Activated naive CD8-positive, alpha-beta T cell treated with anti-CD3 and anti-CD28 coated beads, Interleukin-2, amount 50 U/mL, for 24 hours (primary cell): ENCODE measurements at regions not wholly inside any gene's neighbourhood (a gene's known extent, or its start where the extent isn't known, plus 50 kb on each side); places are given as distances from the start of the nearest gene placed in this dataset.

Experiments used
- ATAC-seq: fragments of 150-1000 bp; cut with Tn5 transposase; one replicate; pipeline ENCODE4 v1.10.0; 2021
- DNase-seq: peaks from one replicate; pipeline ENCODE4 v3.0.0; 2021
- H3K27ac Mint-ChIP-seq: one replicate; pipeline ENCODE4 v1.8.0; 2021; ENCODE audit warnings: mild to moderate bottlenecking, mixed read lengths
- H3K27me3 Mint-ChIP-seq: one replicate; pipeline ENCODE4 v1.8.0; 2021; ENCODE audit warnings: mixed read lengths
- H3K36me3 Mint-ChIP-seq: one replicate; pipeline ENCODE4 v1.8.0; 2021; ENCODE audit warnings: low read depth, mixed read lengths
- H3K4me1 Mint-ChIP-seq: one replicate; pipeline ENCODE4 v1.8.0; 2021; ENCODE audit warnings: mixed read lengths
- H3K4me3 Mint-ChIP-seq: one replicate; pipeline ENCODE4 v1.8.0; 2021; ENCODE audit warnings: mild to moderate bottlenecking, moderate library complexity, mixed read lengths
- H3K9me3 Mint-ChIP-seq: one replicate; pipeline ENCODE4 v1.8.0; 2021; ENCODE audit warnings: mixed read lengths

- Mint-ChIP-seq H3K27me3 (peaks cover 7% of the 10 kb centered on the region), H3K9me3 (no peaks in the 10 kb centered on the region), H3K27ac (no peak overlapping the region), H3K4me1 (no peaks in the 10 kb centered on the region), H3K4me3 (no peak overlapping the region), H3K36me3 (no peaks in the 10 kb centered on the region)
- DNase-seq (no peak), ATAC-seq (no peak)
Observed at GRCh38 chr18:45493830-45494229, 121.4 kb upstream of the SLC14A2 start.

DNA sequence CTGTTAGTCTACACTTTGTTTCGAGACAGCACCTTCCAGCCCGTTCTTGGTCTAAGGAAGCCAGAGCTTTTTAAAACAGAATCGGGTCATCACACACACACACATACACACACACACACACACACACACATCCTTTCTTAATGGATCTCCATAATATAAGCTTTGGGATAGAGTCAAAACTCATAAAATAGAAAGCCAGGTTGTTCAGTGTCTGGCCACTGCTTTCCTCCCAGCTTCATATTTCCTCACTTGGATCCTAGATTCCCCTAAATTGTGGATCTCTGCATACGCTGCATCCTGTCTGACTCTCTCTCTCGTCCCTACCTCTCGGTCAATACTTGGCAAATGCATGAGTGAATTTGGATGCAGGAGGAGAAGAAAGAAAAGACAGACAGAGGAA is 120.5 kb upstream of the SLC14A2 start:
- DNase-seq (no peak), ATAC-seq (no peak)
- no peak overlapping the region for H3K27ac Mint-ChIP-seq
- no peaks in the 10 kb centered on the region for H3K36me3 Mint-ChIP-seq
- H3K27me3 Mint-ChIP-seq = peaks cover 7% of the 10 kb centered on the region
- H3K9me3 Mint-ChIP-seq = no peaks in the 10 kb centered on the region
- H3K4me3 Mint-ChIP-seq = no peak overlapping the region
- H3K4me1 Mint-ChIP-seq = no peaks in the 10 kb centered on the region

GRCh38 chr18:45496741-45497140 is 118.5 kb upstream of the SLC14A2 start:
- no peak overlapping the region for H3K4me3 Mint-ChIP-seq
- H3K27me3 Mint-ChIP-seq = peaks cover 5% of the 10 kb centered on the region
- H3K27ac Mint-ChIP-seq = no peak overlapping the region
- no peak for ATAC-seq
- no peak for DNase-seq
- H3K4me1 Mint-ChIP-seq = no peaks in the 10 kb centered on the region
- no peaks in the 10 kb centered on the region for H3K9me3 Mint-ChIP-seq
- no peaks in the 10 kb centered on the region for H3K36me3 Mint-ChIP-seq

DNA sequence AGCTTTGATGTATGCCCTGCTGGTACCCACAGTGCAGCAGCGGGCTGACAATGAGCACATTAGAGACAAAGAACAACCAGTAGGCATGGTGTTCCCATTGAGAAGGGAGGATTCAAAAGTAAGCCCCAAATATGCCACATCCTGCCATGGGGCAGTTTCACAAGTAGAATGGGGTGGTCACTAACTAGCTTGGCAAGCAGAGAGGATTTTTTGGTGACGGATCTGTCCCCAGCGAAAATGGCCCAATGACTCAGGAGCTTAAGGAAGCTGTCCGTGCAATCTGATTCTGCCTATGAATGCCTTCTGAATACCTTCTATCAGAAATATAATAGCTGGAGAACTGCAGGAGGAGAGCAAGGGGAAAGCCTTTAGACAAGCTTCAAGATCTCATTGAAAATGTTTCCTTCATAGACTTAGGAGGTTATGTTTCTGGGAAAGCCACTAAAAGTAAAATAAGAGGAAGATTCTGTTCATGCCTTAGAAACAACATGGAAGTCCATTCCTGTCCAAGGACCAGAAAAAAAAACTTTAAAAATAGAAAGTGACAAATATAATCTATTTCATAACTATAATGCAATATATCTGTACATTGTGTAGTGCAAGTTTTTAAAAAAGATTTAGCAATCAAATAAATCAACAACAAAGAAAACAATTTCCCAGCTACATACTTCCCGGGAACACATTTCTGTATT is 117.5 kb upstream of the SLC14A2 start:
- no peak overlapping the region for H3K27ac Mint-ChIP-seq
- no peaks in the 10 kb centered on the region for H3K4me1 Mint-ChIP-seq
- H3K27me3 Mint-ChIP-seq = peaks cover 5% of the 10 kb centered on the region
- H3K4me3 Mint-ChIP-seq = no peak overlapping the region
- ATAC-seq = no peak
- no peaks in the 10 kb centered on the region for H3K9me3 Mint-ChIP-seq
- no peaks in the 10 kb centered on the region for H3K36me3 Mint-ChIP-seq
- DNase-seq = no peak

DNA sequence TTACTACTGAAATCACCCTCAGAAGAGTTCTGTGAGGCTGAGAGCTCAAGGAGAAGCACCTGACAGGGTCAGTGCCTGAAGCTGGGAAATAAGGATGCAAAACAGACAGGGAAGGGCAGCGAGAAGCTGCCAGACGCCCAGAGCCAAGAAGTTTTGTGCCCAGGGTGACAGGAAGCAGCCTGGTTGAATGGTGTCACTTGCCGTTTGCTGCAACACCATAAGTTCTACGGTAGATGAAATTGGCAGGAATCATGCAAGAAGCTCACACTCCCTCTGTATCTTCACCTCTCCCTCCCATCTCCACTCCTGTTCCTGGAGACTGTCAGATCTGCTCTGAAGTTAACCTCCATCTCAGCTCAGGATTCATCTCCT is 117.0 kb upstream of the SLC14A2 start:
- peaks cover 5% of the 10 kb centered on the region for H3K27me3 Mint-ChIP-seq
- H3K27ac Mint-ChIP-seq = no peak overlapping the region
- no peaks in the 10 kb centered on the region for H3K4me1 Mint-ChIP-seq
- ATAC-seq = no peak
- H3K4me3 Mint-ChIP-seq = no peak overlapping the region
- DNase-seq = no peak
- no peaks in the 10 kb centered on the region for H3K9me3 Mint-ChIP-seq
- no peaks in the 10 kb centered on the region for H3K36me3 Mint-ChIP-seq

GRCh38 chr18:45503990-45504389 is 111.3 kb upstream of the SLC14A2 start:
- peaks cover 4% of the 10 kb centered on the region for H3K9me3 Mint-ChIP-seq
- H3K27ac Mint-ChIP-seq = no peak overlapping the region
- H3K4me1 Mint-ChIP-seq = no peaks in the 10 kb centered on the region
- no peak overlapping the region for H3K4me3 Mint-ChIP-seq
- no peaks in the 10 kb centered on the region for H3K36me3 Mint-ChIP-seq
- DNase-seq = no peak
- ATAC-seq = no peak
- peaks cover 3% of the 10 kb centered on the region for H3K27me3 Mint-ChIP-seq

DNA sequence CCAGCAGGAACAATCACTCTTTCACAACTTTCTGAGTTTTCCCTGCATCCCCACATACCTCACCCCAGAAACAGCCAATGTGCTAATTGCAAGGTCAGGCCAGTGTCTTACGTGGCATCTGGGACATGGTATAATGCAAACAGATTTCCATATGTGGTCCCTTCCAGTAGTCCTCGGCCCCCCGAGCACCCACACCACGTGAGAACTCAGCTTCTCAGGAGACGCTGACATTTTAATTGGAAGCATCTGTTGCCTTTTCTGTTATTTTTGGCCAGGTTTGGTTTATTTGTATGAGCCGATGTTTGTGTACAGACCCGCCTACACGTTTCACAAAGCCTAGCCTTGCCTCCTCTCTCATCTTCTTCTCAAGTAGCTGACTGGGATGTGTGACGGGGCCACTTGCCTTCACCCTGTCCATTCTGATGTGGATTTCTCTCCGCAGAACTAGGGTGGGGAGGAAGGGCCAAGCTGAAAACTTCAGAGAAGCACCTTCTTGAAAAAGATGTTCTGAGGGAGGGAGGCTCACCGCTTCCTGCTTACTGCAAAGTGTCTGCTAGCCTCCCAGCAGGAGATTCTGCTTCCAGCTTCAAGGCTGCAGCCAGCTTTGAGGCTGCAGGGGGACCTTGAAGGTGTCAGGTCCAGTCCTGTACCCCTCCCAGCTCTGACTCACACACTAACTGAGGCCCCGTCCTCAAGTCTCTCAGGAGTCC is 109.6 kb upstream of the SLC14A2 start:
- no peak overlapping the region for H3K27ac Mint-ChIP-seq
- ATAC-seq (no peak), DNase-seq (no peak)
- no peak overlapping the region for H3K4me3 Mint-ChIP-seq
- peaks cover 3% of the 10 kb centered on the region for H3K27me3 Mint-ChIP-seq
- peaks cover 4% of the 10 kb centered on the region for H3K9me3 Mint-ChIP-seq
- no peaks in the 10 kb centered on the region for H3K4me1 Mint-ChIP-seq
- H3K36me3 Mint-ChIP-seq = no peaks in the 10 kb centered on the region

GRCh38 chr18:45506951-45507350 is 108.3 kb upstream of the SLC14A2 start:
- no peak overlapping the region for H3K27ac Mint-ChIP-seq
- H3K9me3 Mint-ChIP-seq = peaks cover 4% of the 10 kb centered on the region
- ATAC-seq = no peak
- H3K27me3 Mint-ChIP-seq = peaks cover 6% of the 10 kb centered on the region
- no peak overlapping the region for H3K4me3 Mint-ChIP-seq
- H3K4me1 Mint-ChIP-seq = no peaks in the 10 kb centered on the region
- no peak for DNase-seq
- no peaks in the 10 kb centered on the region for H3K36me3 Mint-ChIP-seq

DNA sequence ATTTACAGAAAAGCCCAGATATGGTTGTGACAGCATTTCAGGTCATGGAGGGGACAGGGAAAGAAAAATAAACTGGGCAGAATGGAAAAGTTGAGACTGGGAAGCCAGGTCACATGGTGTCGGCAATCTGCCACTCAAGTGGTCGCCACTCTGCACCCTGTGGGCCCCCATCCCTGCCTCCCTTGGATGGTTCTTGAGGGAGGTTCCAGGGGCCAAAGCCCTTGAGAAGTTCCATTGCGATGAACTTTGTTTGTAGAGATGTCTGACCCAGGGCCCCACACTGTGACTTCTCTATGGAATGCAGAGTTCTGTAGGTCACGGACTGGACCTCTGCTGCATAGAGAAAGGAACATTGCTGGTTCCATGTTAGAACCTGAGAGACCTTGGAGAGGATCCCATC is 105.7 kb upstream of the SLC14A2 start:
- Mint-ChIP-seq H3K27me3 (peaks cover 6% of the 10 kb centered on the region), H3K4me3 (no peak overlapping the region), H3K36me3 (no peaks in the 10 kb centered on the region), H3K9me3 (peaks cover 4% of the 10 kb centered on the region), H3K27ac (no peak overlapping the region), H3K4me1 (no peaks in the 10 kb centered on the region)
- ATAC-seq (no peak), DNase-seq (no peak)

DNA sequence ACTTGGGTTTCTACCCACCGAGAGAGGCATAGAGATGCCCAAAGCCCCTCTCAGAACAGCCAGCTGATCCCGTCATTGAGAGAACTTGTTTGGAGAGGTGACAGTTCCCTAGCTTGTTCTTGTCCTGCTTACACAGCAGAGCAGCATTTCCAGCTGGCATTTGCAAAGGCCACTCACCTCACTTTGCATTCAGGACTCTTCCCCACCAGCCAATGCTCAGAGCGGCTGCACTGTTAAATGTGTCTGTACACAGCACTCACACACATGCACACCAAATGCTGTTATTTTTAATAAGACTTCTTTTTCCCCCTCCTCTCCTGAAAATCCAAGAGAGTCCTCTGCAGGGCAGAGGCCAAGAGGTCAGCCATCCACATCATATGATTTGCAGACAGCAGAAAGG is 104.6 kb upstream of the SLC14A2 start:
- DNase-seq (no peak), ATAC-seq (no peak)
- peaks cover 4% of the 10 kb centered on the region for H3K9me3 Mint-ChIP-seq
- H3K4me1 Mint-ChIP-seq = no peaks in the 10 kb centered on the region
- no peak overlapping the region for H3K4me3 Mint-ChIP-seq
- H3K27ac Mint-ChIP-seq = no peak overlapping the region
- peaks cover 2% of the 10 kb centered on the region for H3K27me3 Mint-ChIP-seq
- H3K36me3 Mint-ChIP-seq = no peaks in the 10 kb centered on the region

- H3K9me3 Mint-ChIP-seq = no peaks in the 10 kb centered on the region
Observed at GRCh38 chr18:45512363-45512953, 102.8 kb upstream of the SLC14A2 start.

GRCh38 chr18:45517181-45517741 is 98.0 kb upstream of the SLC14A2 start:
- no peaks in the 10 kb centered on the region for H3K4me1 Mint-ChIP-seq
- H3K27ac Mint-ChIP-seq = no peak overlapping the region
- DNase-seq (no peak), ATAC-seq (no peak)
- no peaks in the 10 kb centered on the region for H3K36me3 Mint-ChIP-seq
- no peaks in the 10 kb centered on the region for H3K9me3 Mint-ChIP-seq
- H3K27me3 Mint-ChIP-seq = no peaks in the 10 kb centered on the region
- no peak overlapping the region for H3K4me3 Mint-ChIP-seq

More at GRCh38 chr18:45512363-45512953, 102.8 kb upstream of the SLC14A2 start:
- Mint-ChIP-seq H3K27ac (no peak overlapping the region), H3K4me3 (no peak overlapping the region), H3K27me3 (peaks cover 2% of the 10 kb centered on the region), H3K4me1 (no peaks in the 10 kb centered on the region), H3K36me3 (no peaks in the 10 kb centered on the region)
- no peak for DNase-seq
- ATAC-seq = no peak

DNA sequence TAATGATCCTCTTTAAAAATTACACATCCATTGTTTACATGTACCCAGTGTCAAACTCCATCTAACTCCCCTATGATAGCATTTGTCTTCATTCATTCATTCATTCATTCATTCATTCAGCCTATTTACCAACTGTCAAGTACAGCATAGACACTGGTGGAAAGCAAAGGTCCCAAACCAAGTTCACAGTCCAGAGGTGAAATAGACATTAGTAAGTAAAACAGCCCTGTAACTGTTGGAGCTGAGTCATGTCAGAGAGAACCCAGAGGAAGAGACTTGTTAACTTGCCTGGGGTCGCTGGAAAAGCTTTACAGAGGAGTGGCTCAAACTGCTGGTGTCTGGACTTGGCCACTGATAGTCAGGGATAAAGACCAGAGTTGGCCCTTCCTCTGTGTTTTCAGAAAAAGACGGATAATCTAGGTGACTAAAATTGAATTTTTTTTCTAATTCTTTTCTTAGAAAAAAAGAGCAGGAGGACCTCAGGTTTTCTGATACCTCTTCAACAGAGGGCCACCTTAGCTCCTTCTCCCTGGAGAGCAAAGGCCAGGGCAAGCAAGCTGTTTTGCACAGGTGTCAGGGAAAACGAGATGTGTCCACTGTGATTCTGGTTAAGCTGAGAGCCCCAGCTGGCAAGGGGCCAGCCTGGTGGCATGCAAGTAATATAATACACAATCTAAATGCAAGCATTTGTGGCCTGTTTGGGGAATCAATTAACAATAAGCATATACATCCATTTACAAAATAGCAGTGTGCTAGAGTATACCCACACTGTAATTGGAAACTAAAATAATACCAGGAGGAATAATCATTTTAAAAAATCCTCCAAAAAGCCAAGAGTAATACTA is 96.7 kb upstream of the SLC14A2 start:
- DNase-seq = no peak
- ATAC-seq = no peak
- no peaks in the 10 kb centered on the region for H3K4me1 Mint-ChIP-seq
- H3K4me3 Mint-ChIP-seq = no peak overlapping the region
- no peak overlapping the region for H3K27ac Mint-ChIP-seq
- H3K9me3 Mint-ChIP-seq = no peaks in the 10 kb centered on the region
- H3K27me3 Mint-ChIP-seq = peaks cover under 1% of the 10 kb centered on the region
- no peaks in the 10 kb centered on the region for H3K36me3 Mint-ChIP-seq

DNA sequence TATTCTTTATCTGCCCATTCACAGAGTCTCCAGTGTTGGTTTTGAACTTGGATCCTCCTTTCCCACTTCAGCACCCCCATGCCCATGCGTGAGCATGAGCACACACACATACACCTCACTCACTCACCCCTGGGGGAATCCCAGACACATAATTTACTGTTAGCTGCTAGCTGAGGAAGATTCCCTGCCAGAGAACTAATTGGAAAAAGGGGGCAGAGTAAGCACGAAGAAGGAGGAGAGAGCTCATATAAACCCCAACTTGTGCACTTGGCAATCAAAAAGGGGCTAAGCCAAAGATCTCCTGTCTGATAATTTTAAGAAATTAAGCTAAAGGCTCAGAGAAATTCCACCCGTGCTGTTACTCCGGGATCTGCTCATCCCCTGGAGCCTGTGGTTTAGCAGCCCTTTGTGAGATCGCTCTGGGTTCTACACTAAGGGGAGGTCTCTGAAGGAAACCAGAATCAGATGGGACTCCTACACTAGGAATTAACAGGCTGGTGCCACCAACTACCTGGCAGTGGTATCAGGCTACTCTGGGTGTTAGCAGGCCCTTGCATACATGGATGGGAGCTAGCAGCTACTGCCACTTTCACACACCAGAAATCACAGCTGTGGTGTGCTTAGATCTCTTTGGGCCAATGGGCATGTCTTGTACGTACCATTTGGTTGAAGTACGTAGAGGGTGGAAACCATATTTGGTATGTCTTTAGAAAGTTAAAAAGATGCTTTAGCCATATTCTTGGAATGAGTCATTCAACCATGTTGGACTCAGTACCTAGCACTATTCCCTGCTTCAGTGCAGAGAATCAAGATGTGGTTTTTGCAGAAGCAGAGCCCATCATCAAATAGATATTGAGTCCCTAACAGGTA is 95.6 kb upstream of the SLC14A2 start:
- Mint-ChIP-seq H3K27me3 (peaks cover 3% of the 10 kb centered on the region), H3K27ac (no peak overlapping the region)

More for the DNA sequence above, 95.6 kb upstream of the SLC14A2 start:
- Mint-ChIP-seq H3K36me3 (no peaks in the 10 kb centered on the region), H3K4me3 (no peak overlapping the region), H3K9me3 (no peaks in the 10 kb centered on the region), H3K4me1 (no peaks in the 10 kb centered on the region)
- ATAC-seq (no peak), DNase-seq (no peak)
